Mucosa of descending colon (tissue), 3 donors: ENCODE measurements at regions not wholly inside any gene's neighbourhood (a gene's known extent, or its start where the extent isn't known, plus 50 kb on each side); places are given as distances from the start of the nearest gene placed in this dataset.

Source experiments
- ATAC-seq: fragments of 200-7000 bp; cut with Tn5 transposase; one replicate; pipeline ENCODE4 v1.9.1; 2020; ENCODE audit warnings: mild to moderate bottlenecking, moderate library complexity
- DNase-seq, 3 donors: peaks; one replicate each; pipeline ENCODE4 v3.0.0-alpha.2; 2020
- H3K36me3 ChIP-seq: fragments of 200-600 bp; one replicate; pipeline ENCODE4 v1.8.0; 2021; ENCODE audit warnings: low read depth, mild to moderate bottlenecking
- H3K4me1 ChIP-seq: fragments of 200-600 bp; one replicate; pipeline ENCODE4 v1.8.0; 2021; ENCODE audit warnings: low read depth, mild to moderate bottlenecking
- H3K4me3 ChIP-seq: fragments of 200-600 bp; one replicate; pipeline ENCODE4 v1.8.0; 2021; ENCODE audit warnings: mild to moderate bottlenecking
- H3K9me3 ChIP-seq: fragments of 200-600 bp; one replicate; pipeline ENCODE4 v1.8.0; 2021; ENCODE audit warnings: mild to moderate bottlenecking
- intact Hi-C, 2 donors: fragments of 100-400 bp; cut with DNase I in 1 of 2; cut with micrococcal nuclease in 1 of 2; formaldehyde crosslinking; loops; one replicate each; pipeline versions ENCODE4 v1.11.0 to v1.11.1; 2022; cut with DNase I, micrococcal nuclease
- TF ChIP-seq, protein P1 (sequence below): fragments of 200-600 bp; IDR thresholded peaks from one replicate; pipeline ENCODE4 v1.8.0; 2022; ENCODE audit warnings: antibody characterized with exemption, mild to moderate bottlenecking
- donor health status: DM: no; HTN: no; CAD: no; lungs with moderate emphysema.
- donor health status: DM: no; HTN: no; CAD: no.
- donor health status: DM: no; HTN: yes; CAD: no.

DNA sequence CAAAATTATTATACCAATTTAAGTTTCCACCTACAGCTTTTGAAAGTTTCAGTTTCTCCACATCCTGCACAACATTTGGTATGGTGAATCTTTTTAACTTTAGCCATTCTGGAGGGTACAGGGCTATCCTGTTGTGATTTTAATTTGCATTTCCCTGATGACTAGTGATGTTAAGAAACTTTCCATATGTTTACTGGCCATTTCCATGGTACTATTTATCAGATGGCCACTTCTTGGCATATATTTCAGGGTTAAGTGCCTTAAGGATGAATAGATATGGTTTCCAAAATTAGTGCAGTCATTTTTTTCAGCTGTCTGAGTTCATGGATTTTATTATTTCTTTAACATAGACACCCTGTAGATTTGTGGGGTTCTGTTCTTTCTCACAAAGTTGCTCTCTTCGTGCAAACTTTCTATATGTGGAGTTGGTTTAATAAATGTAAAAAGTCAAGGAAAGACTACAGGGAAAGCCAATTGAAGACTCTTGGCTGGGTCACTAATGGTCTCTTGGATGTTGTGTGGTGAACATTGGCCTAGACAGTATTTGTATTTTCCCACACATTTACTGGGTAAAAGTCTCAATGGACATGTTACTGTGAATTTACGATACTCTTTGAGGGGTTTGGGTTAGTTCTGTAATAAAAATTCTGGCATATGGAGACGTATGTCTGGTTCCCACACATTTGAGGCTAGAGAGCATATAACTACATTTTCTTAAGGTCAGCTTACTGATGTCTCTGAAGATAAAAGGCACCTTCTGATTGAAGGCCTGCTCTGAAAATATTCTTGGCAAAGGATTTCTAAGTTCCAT is 147.5 kb upstream of the PDZRN3 start:
- Histone ChIP-seq H3K4me1 (no peaks in the 10 kb centered on the region), H3K36me3 (no peaks in the 10 kb centered on the region), H3K4me3 (no peak overlapping the region), H3K9me3 (no peaks in the 10 kb centered on the region)
- intact Hi-C loops: no loop called here
- TF ChIP-seq, protein P1, sequence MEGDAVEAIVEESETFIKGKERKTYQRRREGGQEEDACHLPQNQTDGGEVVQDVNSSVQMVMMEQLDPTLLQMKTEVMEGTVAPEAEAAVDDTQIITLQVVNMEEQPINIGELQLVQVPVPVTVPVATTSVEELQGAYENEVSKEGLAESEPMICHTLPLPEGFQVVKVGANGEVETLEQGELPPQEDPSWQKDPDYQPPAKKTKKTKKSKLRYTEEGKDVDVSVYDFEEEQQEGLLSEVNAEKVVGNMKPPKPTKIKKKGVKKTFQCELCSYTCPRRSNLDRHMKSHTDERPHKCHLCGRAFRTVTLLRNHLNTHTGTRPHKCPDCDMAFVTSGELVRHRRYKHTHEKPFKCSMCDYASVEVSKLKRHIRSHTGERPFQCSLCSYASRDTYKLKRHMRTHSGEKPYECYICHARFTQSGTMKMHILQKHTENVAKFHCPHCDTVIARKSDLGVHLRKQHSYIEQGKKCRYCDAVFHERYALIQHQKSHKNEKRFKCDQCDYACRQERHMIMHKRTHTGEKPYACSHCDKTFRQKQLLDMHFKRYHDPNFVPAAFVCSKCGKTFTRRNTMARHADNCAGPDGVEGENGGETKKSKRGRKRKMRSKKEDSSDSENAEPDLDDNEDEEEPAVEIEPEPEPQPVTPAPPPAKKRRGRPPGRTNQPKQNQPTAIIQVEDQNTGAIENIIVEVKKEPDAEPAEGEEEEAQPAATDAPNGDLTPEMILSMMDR: no peak
- DNase-seq (no peak), ATAC-seq (no peak)

DNA sequence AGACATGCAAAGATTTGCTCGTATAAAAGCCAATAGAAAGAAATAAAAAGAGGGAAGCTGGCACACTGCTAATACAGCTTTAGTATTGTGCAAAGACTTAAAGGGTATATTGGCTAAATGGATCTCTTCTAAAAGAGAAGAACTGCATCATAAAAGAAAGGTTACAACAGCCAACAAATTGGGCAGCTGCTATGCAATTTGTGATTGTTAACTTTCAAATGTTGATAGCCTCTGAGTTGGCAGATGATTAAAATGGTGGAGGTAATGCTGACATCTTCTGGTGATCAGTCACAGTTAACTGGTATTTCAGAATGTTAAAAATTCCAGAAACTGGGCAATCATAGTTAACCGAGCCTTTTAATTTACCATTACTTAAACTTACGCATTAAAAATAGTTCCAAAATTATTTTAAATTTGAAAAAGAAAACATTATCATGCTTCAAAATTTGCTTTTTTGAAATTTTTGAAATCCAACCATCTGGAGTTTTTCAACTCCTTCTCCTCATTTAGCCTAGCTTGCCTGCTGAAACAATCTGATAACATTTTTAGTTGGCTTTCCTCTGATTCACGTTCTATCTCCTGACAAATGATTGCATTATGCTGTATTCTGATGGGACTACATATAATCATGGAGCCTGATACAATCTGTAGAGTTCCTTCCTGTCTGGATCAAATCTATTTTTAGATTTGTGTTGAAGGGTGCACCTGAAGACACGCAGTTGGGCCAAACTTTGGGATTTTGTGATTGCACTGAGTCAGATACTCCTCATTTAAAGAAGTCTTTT is 144.0 kb upstream of the PDZRN3 start:
- no peak for ATAC-seq
- Histone ChIP-seq H3K4me3 (no peak overlapping the region), H3K9me3 (no peaks in the 10 kb centered on the region), H3K4me1 (no peaks in the 10 kb centered on the region), H3K36me3 (no peaks in the 10 kb centered on the region)
- DNase-seq: no peak
- TF ChIP-seq, protein P1: no peak
- intact Hi-C loops: no loop called here

DNA sequence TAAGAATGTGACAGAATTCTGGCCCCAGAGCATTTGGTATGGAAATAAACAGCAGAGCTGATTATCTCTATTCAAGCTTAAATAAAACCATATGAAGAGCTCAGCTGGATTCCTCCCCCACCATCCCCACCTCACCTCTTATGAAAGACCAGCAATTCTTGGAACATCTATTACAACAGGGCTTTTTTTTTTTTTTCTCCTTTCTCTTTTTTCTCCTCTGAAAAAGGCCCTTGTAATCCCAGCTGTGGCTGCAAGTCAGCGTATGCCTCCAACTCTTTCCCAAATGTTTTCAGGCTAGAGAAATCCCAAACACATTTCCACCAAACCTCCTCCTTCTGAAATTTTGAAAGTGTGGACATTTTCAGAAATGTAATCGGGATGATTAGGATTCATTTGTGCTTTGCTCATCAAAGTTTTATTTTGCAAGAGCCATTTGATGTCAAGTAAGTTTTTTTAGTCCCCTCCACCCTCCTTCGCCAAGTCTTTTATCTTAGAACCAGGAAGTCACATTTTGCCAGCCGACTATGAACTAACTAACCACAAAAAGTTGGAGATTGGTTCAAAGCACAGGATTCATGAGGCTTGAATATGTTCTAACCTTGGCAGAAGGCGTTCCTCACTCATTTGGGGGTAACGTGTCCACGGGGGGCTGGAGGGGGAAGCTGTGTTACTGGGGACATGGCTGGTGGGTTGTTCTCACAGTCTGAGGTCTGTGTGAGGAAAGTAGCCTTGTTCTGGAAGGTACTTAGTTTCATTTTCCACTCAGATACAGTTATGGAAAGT is 142.0 kb upstream of the PDZRN3 start:
- no peaks in the 10 kb centered on the region for H3K36me3 ChIP-seq
- H3K4me3 ChIP-seq: no peak overlapping the region
- no peaks in the 10 kb centered on the region for H3K9me3 ChIP-seq
- H3K4me1 ChIP-seq: no peaks in the 10 kb centered on the region
- ATAC-seq (peak; percentile 31), DNase-seq (no peak)
- intact Hi-C loops: no loop called here
- TF ChIP-seq, protein P1: no peak

DNA sequence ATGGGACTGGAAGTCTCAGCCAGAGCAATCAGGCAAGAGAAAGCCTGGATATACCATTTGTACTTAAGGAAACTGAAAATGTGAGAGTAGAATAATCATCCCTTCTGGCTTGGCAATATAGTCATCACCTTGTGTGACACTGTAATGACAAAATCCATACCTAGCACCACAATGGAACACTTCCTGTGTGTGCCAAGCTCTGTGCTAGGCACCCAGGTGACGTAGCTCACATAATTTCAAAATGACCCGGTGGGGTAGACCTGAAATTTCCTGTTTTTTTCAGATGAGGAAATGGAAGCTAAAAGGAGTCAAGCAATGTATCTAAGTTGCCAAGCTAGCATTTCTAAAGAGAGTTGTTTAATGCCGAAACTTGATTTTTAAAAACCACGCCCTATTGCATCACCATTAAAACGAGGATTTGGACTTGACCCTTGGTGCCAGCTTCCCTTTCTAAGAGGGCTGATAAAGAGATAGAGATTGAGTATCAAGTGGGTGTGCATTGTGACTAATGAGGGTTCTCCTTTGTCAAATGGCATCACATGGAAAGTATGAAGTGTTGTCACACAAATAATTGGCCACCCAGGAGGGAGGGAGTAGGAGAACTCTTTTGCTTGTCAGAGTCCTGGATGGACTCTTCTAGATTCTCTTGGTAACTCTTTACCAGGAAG is 141.3 kb upstream of the PDZRN3 start:
- Histone ChIP-seq H3K4me3 (no peak overlapping the region), H3K9me3 (no peaks in the 10 kb centered on the region), H3K36me3 (no peaks in the 10 kb centered on the region), H3K4me1 (no peaks in the 10 kb centered on the region)
- ATAC-seq (no peak), DNase-seq (no peak)
- TF ChIP-seq, protein P1: no peak
- intact Hi-C loops: no loop called here

DNA sequence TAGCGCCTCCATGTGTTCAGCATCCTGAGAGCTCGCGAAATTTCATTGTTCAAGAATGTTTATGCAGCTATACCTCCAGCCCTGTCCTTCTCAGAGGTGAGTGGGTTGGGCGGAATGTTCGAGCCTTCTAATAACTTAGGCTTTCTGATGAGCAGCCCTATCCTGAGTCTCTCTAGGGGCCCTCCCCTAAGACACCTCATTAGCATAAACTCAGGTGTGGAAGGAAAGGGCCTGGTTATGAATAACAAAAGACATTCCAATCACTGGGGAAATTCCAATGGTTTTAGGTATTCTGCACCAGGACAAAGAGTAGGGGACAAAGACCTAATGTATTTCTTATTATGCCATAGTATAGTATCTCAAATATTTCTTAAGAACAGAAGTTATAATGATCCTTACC is 138.1 kb upstream of the PDZRN3 start:
- Histone ChIP-seq H3K36me3 (no peaks in the 10 kb centered on the region), H3K9me3 (no peaks in the 10 kb centered on the region), H3K4me3 (no peak overlapping the region), H3K4me1 (no peaks in the 10 kb centered on the region)
- no peak for ATAC-seq
- TF ChIP-seq, protein P1: no peak
- intact Hi-C loops: no loop called here
- no peak for DNase-seq
